Spleen (tissue), 7 donors: ENCODE measurements at regions not wholly inside any gene's neighbourhood (a gene's known extent, or its start where the extent isn't known, plus 50 kb on each side); places are given as distances from the start of the nearest gene placed in this dataset.

Experiments
- CTCF ChIP-seq, 11 experiments: fragments of 200-600 bp in 7 of 11; fragments of 450-650 bp in 4 of 11; sonication (generic) in 4 of 11; IDR thresholded peaks in 8 of 11; conservative IDR thresholded peaks in 3 of 11; 1 replicate in 7 of 11; 2 replicates in 4 of 11; pipeline versions ENCODE4 v1.4.0 to v1.8.0; 2016 to 2021; ENCODE audit warnings: antibody characterized with exemption in 11 of 11, inconsistent platforms in 4 of 11, mild to moderate bottlenecking in 1 of 11
- POLR2A ChIP-seq, 3 donors: fragments of 450-650 bp; IDR thresholded peaks; one replicate each; pipeline ENCODE4 v1.5.1; 2017; ENCODE audit warnings: antibody characterized with exemption in 3 of 3, mild to moderate bottlenecking in 1 of 3
- POLR2AphosphoS5 ChIP-seq, 3 donors: sonication (generic); formaldehyde crosslinking; IDR thresholded peaks; one replicate each; pipeline ENCODE4 v1.5.1; 2017; ENCODE audit warnings: antibody characterized with exemption in 3 of 3
- donor health status: DM: no; HTN: no; CAD: no; lungs with moderate emphysema.
- donor health status: DM: no; HTN: no; CAD: no.
- donor health status: DM: no; HTN: no; CAD: no.

- TF ChIP-seq CTCF (IDR thresholded peaks at IDR 0.05 in 8 of 11, conservative IDR thresholded peaks at IDR 0.05 in 3 of 11) = no peak
- no peak for TF ChIP-seq POLR2AphosphoS5 (IDR thresholded peaks at IDR 0.05)
- no peak for TF ChIP-seq POLR2A (IDR thresholded peaks at IDR 0.05)
These were observed 379.0 kb upstream of the RND3 start for GRCh38 chr2:150866431-150866830.
